H1 (cell line): ENCODE measurements at regions not wholly inside any gene's neighbourhood (a gene's known extent, or its start where the extent isn't known, plus 50 kb on each side); places are given as distances from the start of the nearest gene placed in this dataset.

Experiments used
- ATF3 ChIP-seq: IDR thresholded peaks from 2 replicates; pipeline ENCODE4 v1.6.1; 2011; ENCODE audit warnings: low read depth, mild to moderate bottlenecking, low read length; ENCODE audit not compliant: insufficient read depth
- EP300 ChIP-seq, 2 experiments: IDR thresholded peaks; 1 replicate in 1 of 2; 2 replicates in 1 of 2; pipeline ENCODE4 v1.6.1; 2011 to 2012; ENCODE audit warnings: low read depth in 2 of 2, low read length in 2 of 2, mild to moderate bottlenecking in 2 of 2, borderline replicate concordance in 1 of 2, inconsistent platforms in 1 of 2, moderate library complexity in 1 of 2
- KDM1A ChIP-seq: fragments of 200-600, 300-600 bp; sonication (generic); IDR thresholded peaks from 2 replicates; pipeline ENCODE4 v1.7.1; 2016; ENCODE audit warnings: mild to moderate bottlenecking, low read length, borderline replicate concordance
- NANOG ChIP-seq: IDR thresholded peaks from 2 replicates; pipeline ENCODE4 v1.6.1; 2011; ENCODE audit warnings: low read length, low read depth, mild to moderate bottlenecking, inconsistent platforms; ENCODE audit not compliant: insufficient read depth, poor library complexity, severe bottlenecking
- PHF8 ChIP-seq: fragments of 200-600 bp; sonication (generic); conservative IDR thresholded peaks from 2 replicates; pipeline ENCODE4 v1.7.1; 2012; ENCODE audit warnings: low read depth, mild to moderate bottlenecking, inconsistent platforms, low read length, moderate library complexity
- RXRA ChIP-seq: IDR thresholded peaks from 2 replicates; pipeline ENCODE4 v1.6.1; 2011; ENCODE audit warnings: low read depth, mild to moderate bottlenecking, low read length, moderate library complexity; ENCODE audit not compliant: insufficient read depth
- SIN3A ChIP-seq, 2 experiments: IDR thresholded peaks in 1 of 2; conservative IDR thresholded peaks in 1 of 2; 2 replicates each; pipeline ENCODE4 v1.6.1; 2011 to 2012; ENCODE audit warnings: low read length in 2 of 2, improper control_type of control experiment in 1 of 2, low read depth in 1 of 2, mild to moderate bottlenecking in 1 of 2
- SP2 ChIP-seq: IDR thresholded peaks from 2 replicates; pipeline ENCODE4 v1.6.1; 2012; ENCODE audit warnings: mild to moderate bottlenecking, low read length, inconsistent platforms
- TCF12 ChIP-seq: IDR thresholded peaks from 2 replicates; pipeline ENCODE4 v1.6.1; 2011; ENCODE audit warnings: low read depth, mild to moderate bottlenecking, low read length
- TEAD4 ChIP-seq: IDR thresholded peaks from 2 replicates; pipeline ENCODE4 v1.6.1; 2012; ENCODE audit warnings: low read depth, low read length, inconsistent platforms, mixed read lengths
- TF ChIP-seq, protein P1 (sequence below): fragments of 300-600 bp; sonication (generic); IDR thresholded peaks from 2 replicates; pipeline ENCODE4 v1.7.1; 2012; ENCODE audit warnings: low read length, moderate library complexity, mild to moderate bottlenecking, inconsistent platforms; ENCODE audit not compliant: insufficient replicate concordance

GRCh38 chr11:41851743-41852142 lies 392.3 kb upstream of the LRRC4C start (continued):
- TF ChIP-seq, protein P1, sequence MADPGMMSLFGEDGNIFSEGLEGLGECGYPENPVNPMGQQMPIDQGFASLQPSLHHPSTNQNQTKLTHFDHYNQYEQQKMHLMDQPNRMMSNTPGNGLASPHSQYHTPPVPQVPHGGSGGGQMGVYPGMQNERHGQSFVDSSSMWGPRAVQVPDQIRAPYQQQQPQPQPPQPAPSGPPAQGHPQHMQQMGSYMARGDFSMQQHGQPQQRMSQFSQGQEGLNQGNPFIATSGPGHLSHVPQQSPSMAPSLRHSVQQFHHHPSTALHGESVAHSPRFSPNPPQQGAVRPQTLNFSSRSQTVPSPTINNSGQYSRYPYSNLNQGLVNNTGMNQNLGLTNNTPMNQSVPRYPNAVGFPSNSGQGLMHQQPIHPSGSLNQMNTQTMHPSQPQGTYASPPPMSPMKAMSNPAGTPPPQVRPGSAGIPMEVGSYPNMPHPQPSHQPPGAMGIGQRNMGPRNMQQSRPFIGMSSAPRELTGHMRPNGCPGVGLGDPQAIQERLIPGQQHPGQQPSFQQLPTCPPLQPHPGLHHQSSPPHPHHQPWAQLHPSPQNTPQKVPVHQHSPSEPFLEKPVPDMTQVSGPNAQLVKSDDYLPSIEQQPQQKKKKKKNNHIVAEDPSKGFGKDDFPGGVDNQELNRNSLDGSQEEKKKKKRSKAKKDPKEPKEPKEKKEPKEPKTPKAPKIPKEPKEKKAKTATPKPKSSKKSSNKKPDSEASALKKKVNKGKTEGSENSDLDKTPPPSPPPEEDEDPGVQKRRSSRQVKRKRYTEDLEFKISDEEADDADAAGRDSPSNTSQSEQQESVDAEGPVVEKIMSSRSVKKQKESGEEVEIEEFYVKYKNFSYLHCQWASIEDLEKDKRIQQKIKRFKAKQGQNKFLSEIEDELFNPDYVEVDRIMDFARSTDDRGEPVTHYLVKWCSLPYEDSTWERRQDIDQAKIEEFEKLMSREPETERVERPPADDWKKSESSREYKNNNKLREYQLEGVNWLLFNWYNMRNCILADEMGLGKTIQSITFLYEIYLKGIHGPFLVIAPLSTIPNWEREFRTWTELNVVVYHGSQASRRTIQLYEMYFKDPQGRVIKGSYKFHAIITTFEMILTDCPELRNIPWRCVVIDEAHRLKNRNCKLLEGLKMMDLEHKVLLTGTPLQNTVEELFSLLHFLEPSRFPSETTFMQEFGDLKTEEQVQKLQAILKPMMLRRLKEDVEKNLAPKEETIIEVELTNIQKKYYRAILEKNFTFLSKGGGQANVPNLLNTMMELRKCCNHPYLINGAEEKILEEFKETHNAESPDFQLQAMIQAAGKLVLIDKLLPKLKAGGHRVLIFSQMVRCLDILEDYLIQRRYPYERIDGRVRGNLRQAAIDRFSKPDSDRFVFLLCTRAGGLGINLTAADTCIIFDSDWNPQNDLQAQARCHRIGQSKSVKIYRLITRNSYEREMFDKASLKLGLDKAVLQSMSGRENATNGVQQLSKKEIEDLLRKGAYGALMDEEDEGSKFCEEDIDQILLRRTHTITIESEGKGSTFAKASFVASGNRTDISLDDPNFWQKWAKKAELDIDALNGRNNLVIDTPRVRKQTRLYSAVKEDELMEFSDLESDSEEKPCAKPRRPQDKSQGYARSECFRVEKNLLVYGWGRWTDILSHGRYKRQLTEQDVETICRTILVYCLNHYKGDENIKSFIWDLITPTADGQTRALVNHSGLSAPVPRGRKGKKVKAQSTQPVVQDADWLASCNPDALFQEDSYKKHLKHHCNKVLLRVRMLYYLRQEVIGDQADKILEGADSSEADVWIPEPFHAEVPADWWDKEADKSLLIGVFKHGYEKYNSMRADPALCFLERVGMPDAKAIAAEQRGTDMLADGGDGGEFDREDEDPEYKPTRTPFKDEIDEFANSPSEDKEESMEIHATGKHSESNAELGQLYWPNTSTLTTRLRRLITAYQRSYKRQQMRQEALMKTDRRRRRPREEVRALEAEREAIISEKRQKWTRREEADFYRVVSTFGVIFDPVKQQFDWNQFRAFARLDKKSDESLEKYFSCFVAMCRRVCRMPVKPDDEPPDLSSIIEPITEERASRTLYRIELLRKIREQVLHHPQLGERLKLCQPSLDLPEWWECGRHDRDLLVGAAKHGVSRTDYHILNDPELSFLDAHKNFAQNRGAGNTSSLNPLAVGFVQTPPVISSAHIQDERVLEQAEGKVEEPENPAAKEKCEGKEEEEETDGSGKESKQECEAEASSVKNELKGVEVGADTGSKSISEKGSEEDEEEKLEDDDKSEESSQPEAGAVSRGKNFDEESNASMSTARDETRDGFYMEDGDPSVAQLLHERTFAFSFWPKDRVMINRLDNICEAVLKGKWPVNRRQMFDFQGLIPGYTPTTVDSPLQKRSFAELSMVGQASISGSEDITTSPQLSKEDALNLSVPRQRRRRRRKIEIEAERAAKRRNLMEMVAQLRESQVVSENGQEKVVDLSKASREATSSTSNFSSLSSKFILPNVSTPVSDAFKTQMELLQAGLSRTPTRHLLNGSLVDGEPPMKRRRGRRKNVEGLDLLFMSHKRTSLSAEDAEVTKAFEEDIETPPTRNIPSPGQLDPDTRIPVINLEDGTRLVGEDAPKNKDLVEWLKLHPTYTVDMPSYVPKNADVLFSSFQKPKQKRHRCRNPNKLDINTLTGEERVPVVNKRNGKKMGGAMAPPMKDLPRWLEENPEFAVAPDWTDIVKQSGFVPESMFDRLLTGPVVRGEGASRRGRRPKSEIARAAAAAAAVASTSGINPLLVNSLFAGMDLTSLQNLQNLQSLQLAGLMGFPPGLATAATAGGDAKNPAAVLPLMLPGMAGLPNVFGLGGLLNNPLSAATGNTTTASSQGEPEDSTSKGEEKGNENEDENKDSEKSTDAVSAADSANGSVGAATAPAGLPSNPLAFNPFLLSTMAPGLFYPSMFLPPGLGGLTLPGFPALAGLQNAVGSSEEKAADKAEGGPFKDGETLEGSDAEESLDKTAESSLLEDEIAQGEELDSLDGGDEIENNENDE, result no peak
- TF ChIP-seq PHF8, result no peak
- TF ChIP-seq ATF3, result no peak
- TF ChIP-seq TEAD4, result no peak
- TF ChIP-seq SP2, result no peak
- TF ChIP-seq EP300 (IDR thresholded peaks at IDR 0.05; ENCODE audit: borderline replicate concordance in 1 of 2, low read depth in 2 of 2, low read length in 2 of 2), result no peak
- TF ChIP-seq KDM1A, result no peak
- no peak for TF ChIP-seq SIN3A (conservative IDR thresholded peaks at IDR 0.05 in 1 of 2, IDR thresholded peaks at IDR 0.05 in 1 of 2; ENCODE audit: low read depth in 1 of 2, low read length in 2 of 2)
- no peak for TF ChIP-seq RXRA
- TF ChIP-seq TCF12, result no peak
- no peak for TF ChIP-seq NANOG
